ENCODE measurements at regions not wholly inside any gene's neighbourhood (a gene's known extent, or its start where the extent isn't known, plus 50 kb on each side); places are given as distances from the start of the nearest gene placed in this dataset.
"Not testable (repeated sequence)": the region's sequence is repeated elsewhere in the genome, so short reads cannot be mapped to it uniquely, and the experiment has no call there.

DNA sequence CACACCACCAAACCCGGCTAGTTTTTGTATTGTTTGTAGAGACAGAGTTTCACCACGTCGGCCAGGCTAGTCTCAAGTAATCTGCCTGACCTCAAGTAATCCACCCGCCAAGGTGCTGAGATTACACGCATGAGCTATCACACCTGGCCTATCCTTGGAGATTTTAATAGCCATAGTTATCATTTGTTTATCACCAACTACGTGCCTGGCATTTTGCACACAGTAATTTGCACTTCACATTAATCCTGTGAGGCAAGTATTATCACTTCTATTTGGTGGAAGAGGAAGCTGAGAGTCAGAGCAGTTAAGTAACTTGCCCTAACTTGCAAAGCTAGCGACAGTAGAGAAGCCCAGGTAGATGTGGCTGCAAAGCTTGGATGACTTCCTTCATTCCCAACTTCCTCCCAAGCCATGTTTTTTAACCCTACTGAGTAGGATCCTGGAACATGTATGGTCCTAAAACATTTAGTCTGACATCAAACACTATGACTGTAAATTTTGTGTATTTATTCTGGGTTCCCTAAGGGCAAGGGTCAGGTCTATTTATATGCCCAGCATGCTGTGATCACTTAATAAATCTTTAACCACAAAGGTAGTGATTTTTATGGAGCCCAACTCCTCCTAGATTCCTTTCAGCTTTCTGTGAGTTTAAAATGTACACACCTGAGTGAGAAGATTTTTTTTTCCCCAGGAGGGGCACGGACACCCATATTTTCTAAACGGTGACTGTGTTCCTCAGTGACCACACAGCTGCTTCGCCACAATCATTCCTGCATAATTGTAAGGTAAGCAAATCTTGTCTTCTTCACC is 100.2 kb upstream of the RAI14 start:
- DNase-seq (ENCODE audit: low read depth): no peak

DNA sequence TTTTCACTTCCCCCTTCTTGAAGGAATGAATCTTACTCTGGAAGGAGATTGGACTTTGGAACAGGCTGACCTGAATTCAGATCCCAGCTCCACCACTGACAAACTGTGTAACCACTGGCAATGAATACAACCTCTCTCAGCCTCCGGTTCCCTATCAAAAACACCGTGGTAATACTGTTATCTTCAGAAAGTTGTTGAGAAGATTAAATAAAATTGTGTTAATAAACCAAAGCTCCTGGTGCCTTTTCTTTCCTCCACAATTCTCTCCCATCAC is 99.7 kb upstream of the RAI14 start:
- no peak for DNase-seq (ENCODE audit: low read depth)

DNA sequence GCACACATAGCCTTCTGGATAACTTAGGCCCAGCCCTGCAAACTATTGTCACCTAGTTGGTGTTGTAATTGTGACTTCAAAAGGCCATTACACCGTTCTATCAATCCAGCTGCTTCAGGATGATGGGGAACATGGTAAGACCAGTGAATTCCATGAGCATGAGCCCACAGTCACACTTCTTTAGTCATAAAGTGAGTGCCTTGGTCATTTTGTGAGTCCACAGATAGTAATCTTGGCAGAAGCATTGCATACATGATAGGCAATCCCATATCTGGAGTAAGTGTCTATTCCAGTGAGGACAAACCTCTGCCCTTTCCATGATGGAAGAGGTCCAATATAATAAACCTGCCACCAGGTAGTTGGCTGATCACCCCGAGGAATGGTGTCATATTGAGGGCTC is 94.5 kb upstream of the RAI14 start:
- DNase-seq (ENCODE audit: low read depth): not testable (repeated sequence)

DNA sequence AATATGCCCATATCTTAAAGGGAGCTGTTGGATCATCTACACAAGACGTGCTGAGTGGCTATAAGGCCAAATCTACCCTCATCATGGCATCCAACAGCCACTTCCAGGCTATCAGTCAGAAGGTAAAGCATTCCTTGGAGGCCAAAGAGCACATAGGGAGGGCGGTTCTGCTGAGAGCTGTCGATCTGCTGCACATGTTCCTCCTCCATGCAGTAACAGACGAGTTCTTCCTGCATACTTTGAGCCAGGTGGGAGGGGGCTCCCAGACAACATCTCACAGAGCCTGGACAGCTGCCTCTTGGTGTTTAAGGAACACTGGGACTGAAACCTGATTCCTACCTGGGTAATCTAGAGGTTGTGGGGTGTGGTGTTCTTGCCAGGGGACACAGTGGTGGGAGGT is 93.3 kb upstream of the RAI14 start:
- DNase-seq (ENCODE audit: low read depth): no peak

DNA sequence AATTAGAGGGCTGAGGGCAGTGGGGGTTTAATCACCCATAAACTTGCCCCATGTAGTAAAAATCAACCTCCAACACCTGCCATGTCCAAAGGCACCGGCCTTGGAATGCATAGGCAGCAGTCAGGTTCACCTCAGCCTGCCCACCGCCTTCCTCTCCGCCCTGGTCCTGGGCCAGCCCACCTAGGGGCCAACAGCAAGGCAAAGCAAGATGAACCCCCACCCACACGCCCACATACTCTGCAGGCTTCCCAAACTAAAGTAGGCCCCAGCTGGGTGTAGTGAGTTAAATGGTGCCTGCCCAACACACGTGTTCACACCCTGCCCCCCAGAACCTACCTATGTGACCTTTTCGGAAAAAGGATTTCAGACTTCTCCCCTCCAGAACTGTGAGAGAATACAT is 92.9 kb upstream of the RAI14 start:
- no peak for DNase-seq (ENCODE audit: low read depth)

DNA sequence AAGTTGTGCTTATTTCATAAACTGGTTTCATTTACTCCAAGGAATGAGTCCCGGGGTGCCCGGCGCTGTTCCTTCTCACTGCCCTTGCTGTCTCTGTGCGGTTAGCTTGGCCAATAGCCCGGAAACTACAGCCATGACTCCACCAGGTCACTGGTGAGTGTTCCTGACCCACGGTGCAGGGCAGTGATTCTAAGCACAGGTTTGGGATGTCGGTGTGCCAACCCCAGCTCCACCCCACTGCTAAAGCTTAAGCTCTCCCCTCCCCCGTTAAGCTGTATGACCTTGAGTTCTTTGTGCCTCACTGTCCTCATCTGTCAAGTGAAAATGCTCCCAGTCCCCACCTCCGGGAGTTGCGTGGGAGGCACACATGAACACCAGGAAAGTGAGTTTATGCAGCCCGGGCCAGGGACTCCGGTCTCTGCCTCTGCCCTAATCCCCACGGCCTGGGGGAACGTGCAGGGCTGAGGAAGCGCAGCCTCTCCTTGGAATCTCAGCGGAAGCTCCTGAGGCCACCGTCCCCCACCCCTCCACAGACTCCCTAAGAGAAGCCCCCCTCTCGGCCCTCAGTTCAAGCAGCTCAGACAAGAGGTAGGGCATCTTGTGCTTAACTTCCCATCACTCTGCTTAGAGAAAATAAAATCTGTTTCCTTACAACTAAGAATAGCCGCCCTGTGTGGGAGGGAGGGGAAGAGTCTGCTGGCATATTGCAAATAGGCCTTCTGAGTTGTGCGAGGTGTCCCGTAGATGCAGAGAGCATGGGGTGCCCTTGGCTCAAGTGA is 92.0 kb upstream of the RAI14 start:
- DNase-seq (ENCODE audit: low read depth): no peak

DNA sequence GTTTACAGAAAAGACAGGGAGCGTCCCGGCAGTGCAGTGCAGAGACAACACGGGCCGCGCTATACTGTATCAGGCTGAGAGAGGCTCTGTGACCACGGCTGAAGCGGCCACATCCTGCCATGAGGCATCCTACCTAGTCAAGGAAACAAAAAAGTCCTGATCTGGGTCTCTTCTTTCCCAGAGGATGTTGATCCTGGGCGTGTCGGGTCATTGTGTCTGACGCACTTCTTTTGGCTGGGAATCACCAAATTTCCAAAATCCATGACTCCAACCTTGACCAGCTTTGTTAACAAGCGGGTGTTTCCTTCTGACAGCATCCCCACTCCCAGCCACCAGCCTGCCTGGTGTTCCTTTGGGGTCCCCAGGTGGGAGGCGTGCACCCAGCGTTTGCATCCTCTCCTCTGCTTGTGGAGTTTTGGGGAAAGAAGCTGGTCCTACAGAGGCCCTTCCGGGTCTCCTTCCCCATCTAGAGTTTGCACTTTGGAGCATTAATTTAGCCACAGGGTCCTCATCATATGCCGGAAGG is 91.4 kb upstream of the RAI14 start:
- no peak for DNase-seq (ENCODE audit: low read depth)

DNA sequence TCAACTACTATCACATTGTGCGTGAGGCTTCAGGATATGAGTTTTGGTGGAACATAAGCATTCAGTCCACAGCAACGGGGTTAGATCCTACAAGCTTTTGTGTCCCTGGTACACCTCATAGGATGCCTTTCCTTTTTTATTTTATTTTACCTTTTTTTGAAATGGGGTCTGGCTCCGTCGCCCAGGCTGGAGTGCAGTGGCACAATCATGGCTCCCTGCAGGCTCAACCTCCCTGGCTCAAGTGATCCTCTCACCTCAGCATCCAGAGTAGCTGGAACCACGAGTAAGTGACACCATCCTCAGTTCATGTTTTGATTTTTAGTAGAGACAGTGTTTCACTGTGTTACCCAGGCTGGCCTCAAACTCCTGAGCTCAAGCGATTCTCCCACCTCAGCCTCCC is 86.0 kb upstream of the RAI14 start:
- no peak for DNase-seq (ENCODE audit: low read depth)

DNA sequence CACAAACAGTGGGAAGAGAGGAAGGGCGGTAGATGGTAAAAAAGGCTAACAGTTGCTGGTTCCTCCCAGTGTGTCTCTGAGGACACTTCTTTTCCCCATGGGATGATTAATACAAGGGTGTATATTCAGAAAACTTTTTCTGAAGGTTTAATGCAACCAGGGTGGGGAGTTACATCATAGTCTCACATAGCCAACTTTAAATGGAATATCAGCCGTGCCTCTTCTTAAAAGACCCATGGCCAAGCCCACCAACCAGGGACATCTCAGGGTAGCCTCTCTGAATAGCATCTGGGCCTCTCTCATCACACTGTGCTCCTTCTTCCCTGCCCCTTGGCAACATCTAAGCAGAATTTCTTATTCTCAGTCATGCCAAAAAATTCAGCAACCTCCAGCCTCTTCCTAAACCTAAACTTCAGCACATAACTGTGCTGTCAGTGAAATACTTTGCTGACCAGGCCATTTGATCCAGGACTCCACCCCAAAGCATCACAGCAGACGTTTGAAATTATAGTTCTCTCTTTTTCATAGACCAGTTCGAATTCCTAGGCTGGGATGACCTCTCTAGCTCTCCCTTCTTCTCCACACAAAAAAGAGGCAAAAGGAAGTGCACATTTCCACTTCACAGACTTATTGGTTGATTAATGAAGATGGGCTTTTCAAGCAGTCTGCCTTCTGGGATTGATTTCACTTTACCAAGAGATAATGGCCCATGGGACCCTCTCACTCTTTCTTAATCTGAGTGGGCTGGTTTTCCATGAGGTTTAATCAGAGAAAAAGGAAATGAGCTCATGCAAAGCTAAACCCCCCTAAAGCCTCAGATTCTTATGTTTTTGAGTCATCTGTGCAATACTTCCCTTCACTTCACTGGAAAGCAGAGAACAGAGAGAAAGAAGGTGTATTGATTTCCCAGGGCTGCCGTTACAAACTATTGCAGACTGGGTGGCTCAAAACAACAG is 85.1 kb upstream of the RAI14 start:
- DNase-seq (ENCODE audit: low read depth): no peak

DNA sequence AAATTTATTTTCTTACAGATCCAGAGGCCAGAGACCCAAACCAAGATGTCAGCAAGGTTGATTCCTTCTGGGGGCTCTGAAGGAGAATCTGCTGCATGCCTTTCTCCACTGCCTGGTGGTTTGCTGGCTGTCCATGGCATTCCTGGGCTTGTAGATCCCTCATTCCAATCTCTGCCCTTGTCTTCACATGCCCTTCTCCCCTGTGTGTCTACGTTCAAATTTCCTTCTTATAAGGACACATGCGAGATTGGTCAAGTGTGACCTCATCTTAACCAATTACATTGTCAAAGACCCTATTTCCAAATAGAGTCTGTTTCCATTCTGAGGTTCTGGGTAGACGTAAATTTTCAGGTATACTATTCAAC is 84.5 kb upstream of the RAI14 start:
- DNase-seq (ENCODE audit: low read depth): no peak

DNA sequence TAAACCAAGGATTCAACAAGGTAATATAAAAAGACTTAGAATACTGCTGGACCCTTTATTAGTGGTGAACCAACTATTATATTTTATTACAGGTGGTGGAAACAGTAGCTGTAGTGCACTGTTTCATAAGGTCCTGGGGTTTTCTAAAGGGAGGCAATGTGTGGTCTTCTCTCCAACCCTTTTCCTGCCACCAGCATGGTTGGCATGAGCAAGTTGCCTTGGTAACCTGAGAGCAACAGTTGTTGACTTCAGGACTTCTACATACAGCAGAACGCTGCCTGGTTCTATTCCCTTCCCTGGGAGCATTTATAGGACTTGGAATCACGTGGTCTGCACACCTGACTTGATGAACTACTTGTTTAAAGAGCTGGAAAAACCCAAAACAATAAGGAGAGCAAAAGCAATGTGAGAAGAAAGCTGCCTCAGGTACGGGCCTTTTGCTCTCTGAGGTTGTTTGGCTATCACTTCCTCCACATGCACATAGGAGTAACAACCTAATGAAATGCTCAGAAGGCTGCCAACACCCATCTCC is 81.1 kb upstream of the RAI14 start:
- DNase-seq (ENCODE audit: low read depth): no peak

DNA sequence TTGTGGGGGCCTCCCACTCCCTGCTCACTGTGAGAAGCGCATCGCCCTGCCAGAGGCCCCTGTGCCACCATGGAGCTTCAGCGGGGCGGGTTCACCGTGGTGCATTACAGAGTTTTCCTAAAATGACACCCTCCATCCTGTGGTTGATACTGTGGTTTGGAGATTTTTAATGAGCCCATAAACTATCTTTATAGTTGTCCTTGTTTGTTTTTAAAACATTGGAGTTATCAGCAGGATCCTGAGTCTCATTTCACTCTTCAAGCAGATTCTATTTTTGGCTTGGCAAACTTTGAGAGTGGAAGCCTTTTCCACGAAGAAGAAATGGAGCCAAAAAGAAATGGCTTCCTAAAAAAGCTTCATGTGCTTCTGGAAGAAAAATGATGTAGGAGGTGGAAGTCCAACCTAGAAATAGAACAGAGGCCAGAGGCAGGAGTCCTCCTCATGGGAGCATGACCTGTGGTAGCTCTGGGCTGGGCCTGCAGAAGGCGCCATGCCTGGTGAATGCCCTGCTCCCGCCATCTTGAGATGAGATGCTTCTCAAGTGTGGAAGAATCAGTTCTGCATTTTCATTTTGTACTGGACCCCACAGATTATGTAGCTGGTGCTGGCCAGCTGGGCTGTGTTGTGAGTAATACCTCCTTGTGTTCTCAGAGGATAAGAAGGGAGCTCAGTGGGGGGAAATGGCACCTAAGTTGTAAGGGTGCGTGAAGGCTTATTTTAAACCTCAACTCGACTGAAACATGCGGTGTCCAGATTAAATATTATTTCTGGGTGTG is 79.0 kb upstream of the RAI14 start:
- DNase-seq (ENCODE audit: low read depth): no peak

DNA sequence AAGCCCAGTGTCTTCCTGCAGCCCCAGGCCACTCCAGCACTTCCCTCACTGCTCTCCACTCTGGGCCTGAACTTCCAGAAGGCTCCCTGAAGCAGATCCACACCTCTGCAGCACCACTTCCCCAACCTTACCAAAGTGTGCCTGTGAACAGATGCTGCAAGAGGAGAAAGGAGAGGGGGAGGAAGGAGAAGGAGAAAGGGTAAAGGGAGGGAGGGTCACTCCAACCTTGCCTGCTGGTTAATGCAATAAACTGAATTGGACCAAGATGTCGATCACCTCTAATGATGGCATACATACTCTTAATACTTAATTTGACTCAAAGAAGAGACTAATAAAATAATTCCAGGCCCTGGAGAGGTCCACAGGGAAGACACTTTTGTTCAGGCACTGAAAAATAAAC is 77.2 kb upstream of the RAI14 start:
- no peak for DNase-seq (ENCODE audit: low read depth)

DNA sequence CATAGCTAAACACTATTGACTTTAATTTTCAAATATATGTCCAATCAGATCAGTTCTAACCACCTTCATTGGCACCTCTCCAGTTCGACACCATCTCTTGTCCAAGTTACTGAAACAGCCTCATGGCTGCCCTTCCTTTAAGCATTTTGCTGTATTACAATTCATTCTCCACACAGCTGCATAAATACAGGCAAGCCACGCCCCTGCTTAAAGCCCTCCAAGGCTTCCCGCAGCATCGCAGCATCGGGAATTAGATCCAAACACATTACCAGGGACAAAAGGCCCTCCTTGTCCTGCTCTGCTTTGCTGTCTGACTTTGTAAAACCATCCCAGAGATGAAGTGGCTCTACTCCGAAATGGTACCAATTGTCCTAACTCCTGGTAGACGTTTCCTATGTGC is 75.1 kb upstream of the RAI14 start:
- DNase-seq (ENCODE audit: low read depth): no peak

DNA sequence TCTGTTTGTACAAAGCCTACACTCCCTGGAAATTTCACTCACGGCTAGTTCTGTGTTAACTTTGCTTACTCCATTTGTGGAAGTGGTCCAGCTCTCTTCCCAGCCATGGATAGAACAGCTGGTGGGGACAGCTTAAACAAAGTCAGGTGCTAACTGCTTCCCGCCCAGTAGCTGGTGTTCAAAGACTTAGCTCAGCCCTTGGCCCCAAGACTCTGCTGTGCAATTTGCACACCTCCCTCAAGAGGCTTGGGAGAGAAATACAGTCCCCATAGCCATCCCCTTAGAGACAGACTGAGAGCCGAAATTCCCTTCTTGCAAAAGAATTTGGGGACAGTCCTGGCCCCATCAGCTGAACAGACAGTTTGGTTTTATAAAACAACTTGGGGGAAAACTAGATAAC is 73.8 kb upstream of the RAI14 start:
- no peak for DNase-seq (ENCODE audit: low read depth)

DNA sequence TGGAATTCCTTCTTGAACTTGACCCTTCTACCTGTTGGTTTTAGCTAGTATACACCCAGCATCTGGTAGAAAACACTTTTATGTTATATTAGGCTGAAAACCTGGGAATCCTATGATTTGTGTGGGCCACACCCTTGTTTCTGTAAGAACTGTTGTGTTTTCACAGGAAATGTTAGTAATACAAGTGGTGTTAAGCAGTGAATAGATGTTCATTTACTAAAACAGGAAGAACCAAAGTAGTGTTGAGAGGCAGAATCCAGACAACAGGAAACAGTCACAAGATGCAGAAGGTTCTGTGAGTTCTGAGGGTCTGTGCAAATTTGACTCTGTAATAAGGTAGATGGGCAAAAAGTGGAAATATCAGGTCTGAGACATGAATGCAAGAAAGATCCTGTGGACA is 73.0 kb upstream of the RAI14 start:
- no peak for DNase-seq (ENCODE audit: low read depth)

DNA sequence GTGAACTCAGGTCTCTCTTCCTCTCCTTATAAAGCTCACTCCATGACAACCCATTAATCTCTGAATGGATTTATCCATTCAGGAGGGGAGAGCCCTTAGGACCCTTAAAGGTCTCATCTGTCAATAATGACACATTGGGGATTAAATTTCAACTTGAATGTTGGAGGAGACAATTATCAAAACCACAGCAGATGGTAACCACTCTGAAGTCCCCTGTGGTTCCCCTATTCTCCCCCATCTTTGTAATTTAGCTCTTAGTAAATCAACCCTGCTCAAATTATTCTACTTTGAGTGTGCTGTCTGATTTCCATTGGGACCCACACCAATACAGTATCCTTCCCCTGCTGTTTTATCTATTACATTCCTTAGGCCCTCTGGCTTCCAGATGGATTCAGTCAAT is 72.0 kb upstream of the RAI14 start:
- DNase-seq (ENCODE audit: low read depth): no peak

DNA sequence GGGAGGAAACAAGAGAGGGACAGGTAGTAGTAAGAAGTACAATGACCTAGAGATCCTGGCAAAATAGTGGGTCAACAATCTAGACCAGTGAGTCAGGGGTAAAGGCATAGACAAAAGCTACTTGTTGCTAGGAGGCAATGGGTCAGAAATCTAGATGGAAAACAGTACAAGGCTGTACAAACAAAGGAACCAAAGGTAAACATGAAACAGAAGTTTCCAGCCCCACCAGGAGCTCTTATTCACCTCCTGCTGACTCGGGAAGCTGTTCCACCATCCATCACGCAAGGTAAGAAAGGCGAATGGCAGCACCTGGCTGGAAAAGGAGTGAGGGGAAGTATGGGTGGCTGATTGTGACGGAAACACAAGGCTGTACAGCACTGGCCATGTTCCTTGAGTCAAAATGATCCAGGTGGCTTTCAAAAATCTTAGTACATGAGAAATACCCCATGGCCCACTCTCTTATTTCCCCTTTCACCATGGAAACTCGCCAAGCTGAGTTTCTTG is 70.5 kb upstream of the RAI14 start:
- no peak for DNase-seq (ENCODE audit: low read depth)

DNA sequence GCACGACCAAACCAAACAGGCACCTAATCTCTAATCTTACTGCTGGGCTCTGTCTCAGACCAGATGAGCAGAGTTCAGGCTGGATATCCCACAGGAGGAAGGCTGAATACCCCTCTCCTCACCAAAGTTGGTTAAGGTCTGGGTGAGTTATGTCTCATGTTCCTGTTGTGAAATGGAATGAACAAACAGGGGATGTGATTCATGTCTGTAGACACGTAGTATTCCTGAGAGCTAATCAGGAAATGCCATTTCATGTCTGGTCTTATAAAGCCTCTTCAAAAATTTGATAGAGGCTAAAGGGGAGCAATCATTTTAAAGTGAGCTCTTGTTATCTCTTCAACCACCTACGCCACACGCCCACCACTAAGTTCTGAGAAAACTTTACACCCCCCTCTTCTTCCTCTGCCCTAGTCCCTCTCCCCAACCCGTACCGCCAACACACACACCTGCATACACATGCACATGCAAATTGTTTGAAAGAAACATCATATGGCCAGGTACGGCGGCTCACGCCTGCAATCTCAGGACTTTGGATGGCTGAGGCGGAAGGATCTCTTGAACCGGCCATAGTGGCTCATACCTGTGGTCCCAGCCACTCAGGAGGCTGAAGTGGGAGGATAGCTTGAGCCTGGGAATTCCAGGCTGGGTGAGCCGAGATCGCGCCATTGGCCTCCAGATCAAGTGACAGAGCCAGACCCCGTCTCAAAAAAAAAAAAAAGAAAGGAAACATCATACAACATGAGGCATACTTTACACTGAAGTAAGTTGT is 69.8 kb upstream of the RAI14 start:
- DNase-seq (ENCODE audit: low read depth): no peak
